Neutrophil (primary cell): ENCODE measurements at regions not wholly inside any gene's neighbourhood (a gene's known extent, or its start where the extent isn't known, plus 50 kb on each side); places are given as distances from the start of the nearest gene placed in this dataset.

Experiments used
- H3K27ac ChIP-seq: fragments of 200-600 bp; sonication (generic); 2 replicates; pipeline ENCODE4 v1.5.1; 2016; ENCODE audit warnings: mild to moderate bottlenecking, moderate library complexity
- H3K27me3 ChIP-seq: fragments of 200-600 bp; sonication (generic); 2 replicates; pipeline ENCODE4 v1.6.0; 2016; ENCODE audit warnings: mild to moderate bottlenecking
- H3K36me3 ChIP-seq: fragments of 200-600 bp; sonication (generic); 2 replicates; pipeline ENCODE4 v1.5.1; 2017
- H3K4me1 ChIP-seq, 2 experiments: fragments of 200-600 bp in 1 of 2; sonication (generic) in 1 of 2; 1 replicate in 1 of 2; 2 replicates in 1 of 2; pipeline versions ENCODE4 v1.5.1 to v1.6.1; 2013 to 2016; ENCODE audit warnings: low read depth in 1 of 2, low read length in 1 of 2, mild to moderate bottlenecking in 1 of 2, moderate library complexity in 1 of 2; ENCODE audit not compliant: control insufficient read depth in 1 of 2, insufficient read depth in 1 of 2
- H3K4me3 ChIP-seq, 2 experiments: fragments of 200-600 bp in 1 of 2; sonication (generic) in 1 of 2; 1 replicate in 1 of 2; 2 replicates in 1 of 2; pipeline ENCODE4 v1.5.1; 2013 to 2016; ENCODE audit warnings: low read depth in 1 of 2, low read length in 1 of 2, mild to moderate bottlenecking in 1 of 2, moderate library complexity in 1 of 2
- H3K9me3 ChIP-seq: fragments of 200-600 bp; sonication (generic); 2 replicates; pipeline ENCODE4 v1.5.1; 2016
- TF ChIP-seq, protein P1 (sequence below): fragments of 200-600 bp; sonication (generic); IDR thresholded peaks from 2 replicates; pipeline ENCODE4 v1.5.1; 2016; ENCODE audit warnings: antibody characterized with exemption

DNA sequence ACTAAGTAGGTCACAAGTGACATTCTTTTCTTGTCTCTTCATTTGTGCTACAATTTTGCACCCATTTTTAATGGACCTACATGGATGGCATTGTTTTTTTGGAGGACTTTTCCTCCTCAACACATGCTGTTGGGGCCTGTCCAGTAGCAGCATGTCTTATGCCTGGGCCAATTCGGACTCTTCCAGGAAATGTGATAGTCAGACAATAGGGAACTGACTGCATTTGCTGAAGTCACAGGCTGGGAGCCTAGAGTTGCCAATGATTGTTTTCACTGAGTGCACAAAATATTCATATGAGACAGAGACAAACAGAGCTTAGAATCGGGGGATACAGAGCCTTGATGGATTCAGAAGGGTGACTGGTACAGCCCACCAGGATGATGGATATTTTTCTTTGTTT, 867.3 kb upstream of the GOT2 start:
- Histone ChIP-seq H3K27ac (no peak overlapping the region), H3K4me3 (no peak overlapping the region), H3K9me3 (no peaks in the 10 kb centered on the region), H3K36me3 (no peaks in the 10 kb centered on the region), H3K27me3 (no peaks in the 10 kb centered on the region), H3K4me1 (no peaks in the 10 kb centered on the region)
- TF ChIP-seq, protein P1, sequence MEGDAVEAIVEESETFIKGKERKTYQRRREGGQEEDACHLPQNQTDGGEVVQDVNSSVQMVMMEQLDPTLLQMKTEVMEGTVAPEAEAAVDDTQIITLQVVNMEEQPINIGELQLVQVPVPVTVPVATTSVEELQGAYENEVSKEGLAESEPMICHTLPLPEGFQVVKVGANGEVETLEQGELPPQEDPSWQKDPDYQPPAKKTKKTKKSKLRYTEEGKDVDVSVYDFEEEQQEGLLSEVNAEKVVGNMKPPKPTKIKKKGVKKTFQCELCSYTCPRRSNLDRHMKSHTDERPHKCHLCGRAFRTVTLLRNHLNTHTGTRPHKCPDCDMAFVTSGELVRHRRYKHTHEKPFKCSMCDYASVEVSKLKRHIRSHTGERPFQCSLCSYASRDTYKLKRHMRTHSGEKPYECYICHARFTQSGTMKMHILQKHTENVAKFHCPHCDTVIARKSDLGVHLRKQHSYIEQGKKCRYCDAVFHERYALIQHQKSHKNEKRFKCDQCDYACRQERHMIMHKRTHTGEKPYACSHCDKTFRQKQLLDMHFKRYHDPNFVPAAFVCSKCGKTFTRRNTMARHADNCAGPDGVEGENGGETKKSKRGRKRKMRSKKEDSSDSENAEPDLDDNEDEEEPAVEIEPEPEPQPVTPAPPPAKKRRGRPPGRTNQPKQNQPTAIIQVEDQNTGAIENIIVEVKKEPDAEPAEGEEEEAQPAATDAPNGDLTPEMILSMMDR, result no peak

DNA sequence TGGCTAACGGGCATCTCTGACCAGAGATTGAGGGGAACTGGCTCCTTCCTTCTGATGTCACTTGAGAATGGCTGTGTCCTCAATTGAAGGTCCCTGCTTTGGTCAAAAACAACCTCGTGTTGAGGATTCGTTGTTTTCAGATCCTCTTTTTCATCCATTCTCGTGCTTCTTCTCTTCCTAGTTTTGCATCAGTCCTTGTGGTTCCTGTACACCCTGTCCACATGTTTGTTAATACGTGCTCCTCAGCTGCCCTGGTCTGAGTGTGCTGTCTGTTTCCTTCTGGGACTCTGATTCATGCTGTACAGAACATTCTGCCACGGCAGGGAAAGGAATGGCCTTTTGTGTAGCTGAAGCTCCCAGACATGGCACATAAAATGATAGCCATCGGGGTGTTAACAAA, 863.2 kb upstream of the GOT2 start:
- H3K36me3 ChIP-seq, result no peaks in the 10 kb centered on the region
- no peaks in the 10 kb centered on the region for H3K9me3 ChIP-seq
- no peaks in the 10 kb centered on the region for H3K4me1 ChIP-seq
- H3K27me3 ChIP-seq, result no peaks in the 10 kb centered on the region
- H3K4me3 ChIP-seq, result no peak overlapping the region
- TF ChIP-seq, protein P1, result no peak
- H3K27ac ChIP-seq, result no peak overlapping the region

DNA sequence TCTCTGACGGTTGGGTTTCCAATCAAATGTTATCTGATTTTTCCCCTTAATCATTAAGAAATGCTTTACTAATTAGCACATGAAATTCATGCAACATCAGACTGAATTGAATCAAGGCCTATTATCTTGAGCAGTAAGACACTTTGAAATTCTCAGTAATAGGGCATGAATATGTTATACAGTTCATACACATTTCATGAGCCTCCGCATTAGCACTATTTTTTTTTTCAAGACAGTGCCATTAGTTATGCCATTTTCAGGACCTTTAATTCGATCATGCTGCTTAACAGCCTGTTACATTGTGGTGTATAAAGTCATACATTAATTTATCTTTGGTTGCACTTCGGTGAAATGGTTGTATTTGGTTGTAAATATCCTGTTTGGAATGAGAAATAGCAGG, 862.6 kb upstream of the GOT2 start:
- H3K4me3 ChIP-seq, result no peak overlapping the region
- TF ChIP-seq, protein P1, result no peak
- H3K36me3 ChIP-seq, result no peaks in the 10 kb centered on the region
- H3K4me1 ChIP-seq, result no peaks in the 10 kb centered on the region
- no peaks in the 10 kb centered on the region for H3K9me3 ChIP-seq
- H3K27me3 ChIP-seq, result no peaks in the 10 kb centered on the region
- H3K27ac ChIP-seq, result no peak overlapping the region

DNA sequence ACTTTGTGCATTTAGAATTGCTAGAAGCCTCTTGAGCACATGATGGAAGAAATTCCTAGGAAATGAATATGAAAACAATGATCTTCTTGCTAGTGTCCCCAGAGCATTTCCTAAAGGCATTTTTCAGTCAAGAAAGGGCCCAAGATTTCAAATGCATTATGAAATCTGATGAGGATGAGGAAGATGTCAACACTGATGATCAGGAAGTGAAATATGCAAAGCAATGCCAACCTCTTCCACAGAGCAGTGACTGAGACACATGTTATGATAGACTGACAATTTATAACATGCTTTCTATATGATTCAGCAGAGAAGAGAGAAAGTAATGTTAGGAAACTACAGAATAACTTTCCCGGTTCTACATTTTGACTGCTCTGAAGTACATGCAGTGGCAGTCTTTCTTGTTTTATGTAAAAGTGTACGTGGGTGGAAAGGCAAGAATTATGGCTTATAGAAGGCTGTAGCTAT, 859.1 kb upstream of the GOT2 start:
- TF ChIP-seq, protein P1, result no peak
- Histone ChIP-seq H3K4me3 (no peak overlapping the region), H3K27ac (no peak overlapping the region)

DNA sequence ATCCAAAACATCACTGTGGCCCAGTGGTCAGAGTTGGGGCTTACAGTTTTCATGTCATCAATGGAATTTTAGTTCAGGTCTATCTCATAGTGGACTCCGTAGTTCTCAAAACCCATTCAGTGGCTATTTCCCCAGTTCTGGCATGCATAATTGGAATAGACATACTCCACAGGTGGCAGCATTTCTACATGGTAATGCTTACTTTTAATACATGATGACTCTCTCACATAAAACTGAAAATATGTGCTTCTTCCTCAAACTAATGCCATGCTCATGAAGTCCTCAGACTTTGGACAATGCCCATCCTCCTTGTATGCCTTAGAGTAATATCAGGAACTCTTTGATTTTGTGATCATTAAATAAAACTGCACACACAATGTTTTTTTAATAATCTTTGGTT, 857.4 kb upstream of the GOT2 start:
- Histone ChIP-seq H3K9me3 (no peaks in the 10 kb centered on the region), H3K4me3 (no peak overlapping the region), H3K27me3 (no peaks in the 10 kb centered on the region), H3K4me1 (no peaks in the 10 kb centered on the region), H3K27ac (no peak overlapping the region), H3K36me3 (no peaks in the 10 kb centered on the region)
- TF ChIP-seq, protein P1, result no peak

More for the DNA sequence above, 859.1 kb upstream of the GOT2 start:
- Histone ChIP-seq H3K36me3 (no peaks in the 10 kb centered on the region), H3K4me1 (no peaks in the 10 kb centered on the region), H3K27me3 (no peaks in the 10 kb centered on the region), H3K9me3 (no peaks in the 10 kb centered on the region)

DNA sequence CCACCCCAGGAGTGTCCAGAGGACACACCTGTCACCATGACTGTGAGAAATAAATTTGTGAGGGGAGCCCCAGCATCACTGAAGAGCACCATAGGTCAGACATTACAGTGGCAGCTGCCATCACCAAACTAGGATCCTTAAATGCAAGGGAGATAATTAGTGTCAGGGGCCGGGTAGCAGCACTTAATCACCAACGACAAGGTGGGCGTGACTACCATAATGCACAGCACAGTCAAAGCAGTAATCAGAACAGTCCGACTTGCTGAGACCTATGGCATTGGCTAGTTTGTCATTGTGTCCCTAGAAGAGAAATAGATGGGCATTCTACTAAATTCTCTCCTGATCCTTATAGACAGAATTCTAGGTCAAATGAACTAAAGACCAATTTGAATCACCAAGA, 856.7 kb upstream of the GOT2 start:
- no peak overlapping the region for H3K27ac ChIP-seq
- no peaks in the 10 kb centered on the region for H3K27me3 ChIP-seq
- H3K4me1 ChIP-seq, result no peaks in the 10 kb centered on the region
- H3K9me3 ChIP-seq, result no peaks in the 10 kb centered on the region
- H3K36me3 ChIP-seq, result no peaks in the 10 kb centered on the region
- TF ChIP-seq, protein P1, result no peak
- H3K4me3 ChIP-seq, result no peak overlapping the region
